Fibroblast of lung (primary cell): ENCODE measurements at regions not wholly inside any gene's neighbourhood (a gene's known extent, or its start where the extent isn't known, plus 50 kb on each side); places are given as distances from the start of the nearest gene placed in this dataset.
"Not testable (repeated sequence)": the region's sequence is repeated elsewhere in the genome, so short reads cannot be mapped to it uniquely, and the experiment has no call there.

ENCODE experiments used
- CTCF ChIP-seq, 2 donors: IDR thresholded peaks in 1 of 2; conservative IDR thresholded peaks in 1 of 2; 1 replicate in 1 of 2; 2 replicates in 1 of 2; pipeline ENCODE4 v1.5.1; 2011 to 2012; ENCODE audit warnings: low read length in 2 of 2, control low read depth in 1 of 2, inconsistent platforms in 1 of 2, low read depth in 1 of 2, mild to moderate bottlenecking in 1 of 2
- EZH2 ChIP-seq: IDR thresholded peaks from 2 replicates; pipeline ENCODE4 v1.5.1; 2012; ENCODE audit warnings: low read length, control low read depth, mild to moderate bottlenecking; ENCODE audit errors: missing control alignments

GRCh38 chr12:83696311-83696710 lies 1009.6 kb downstream of the TMTC2 start:
- not testable (repeated sequence) for TF ChIP-seq CTCF (conservative IDR thresholded peaks at IDR 0.05 in 1 of 2, IDR thresholded peaks at IDR 0.05 in 1 of 2; ENCODE audit: low read depth in 1 of 2, low read length in 2 of 2); EZH2
